Fibroblast of skin of back (primary cell): ENCODE measurements at regions not wholly inside any gene's neighbourhood (a gene's known extent, or its start where the extent isn't known, plus 50 kb on each side); places are given as distances from the start of the nearest gene placed in this dataset.
"Not testable (repeated sequence)": the region's sequence is repeated elsewhere in the genome, so short reads cannot be mapped to it uniquely, and the experiment has no call there.

Experiments used
- DNase-seq: peaks from one replicate; pipeline ENCODE4 v3.0.0-alpha.2; 2013

- no peak for DNase-seq
These were observed 181.8 kb upstream of the GLRA2 start for GRCh38 chrX:14347523-14347922.

- no peak for DNase-seq
These were observed 185.0 kb upstream of the GLRA2 start for GRCh38 chrX:14344172-14344940.

- DNase-seq = no peak
These were observed 219.9 kb upstream of the GLRA2 start for GRCh38 chrX:14309431-14309830.

GRCh38 chrX:14308976-14309375, 220.4 kb upstream of the GLRA2 start:
- DNase-seq = not testable (repeated sequence)

- peak; percentile 25 for DNase-seq
These were observed 225.4 kb upstream of the GLRA2 start for GRCh38 chrX:14303891-14304290.

- not testable (repeated sequence) for DNase-seq
These were observed 226.8 kb upstream of the GLRA2 start for GRCh38 chrX:14302561-14302960.

- DNase-seq = no peak
These were observed 229.0 kb upstream of the GLRA2 start for GRCh38 chrX:14300376-14300775.

- DNase-seq = no peak
These were observed 233.9 kb upstream of the GLRA2 start for GRCh38 chrX:14295426-14295825.

- DNase-seq = no peak
These were observed 237.5 kb upstream of the GLRA2 start for GRCh38 chrX:14291666-14292500.

- no peak for DNase-seq
These were observed 239.0 kb upstream of the GLRA2 start for GRCh38 chrX:14290335-14290734.

- no peak for DNase-seq
These were observed 245.0 kb upstream of the GEMIN8 start for GRCh38 chrX:14274691-14275090.

- DNase-seq = no peak
These were observed 237.5 kb upstream of the GEMIN8 start for GRCh38 chrX:14267216-14267615.

GRCh38 chrX:14266705-14267104, 237.0 kb upstream of the GEMIN8 start:
- DNase-seq = no peak

GRCh38 chrX:14243823-14244222, 214.1 kb upstream of the GEMIN8 start:
- no peak for DNase-seq

GRCh38 chrX:14235004-14235403, 205.3 kb upstream of the GEMIN8 start:
- DNase-seq = no peak

GRCh38 chrX:14232688-14233087, 203.0 kb upstream of the GEMIN8 start:
- no peak for DNase-seq

- peak; percentile 44 for DNase-seq
These were observed 198.9 kb upstream of the GEMIN8 start for GRCh38 chrX:14228611-14229010.

GRCh38 chrX:14220386-14220944, 190.8 kb upstream of the GEMIN8 start:
- no peak for DNase-seq

- DNase-seq = no peak
These were observed 179.3 kb upstream of the GEMIN8 start for GRCh38 chrX:14209034-14209433.

- DNase-seq = peak; percentile 0
These were observed 165.0 kb upstream of the GEMIN8 start for GRCh38 chrX:14194711-14195110.

GRCh38 chrX:14193547-14193946, 163.9 kb upstream of the GEMIN8 start:
- DNase-seq = no peak

- peak; percentile 0 for DNase-seq
These were observed 144.2 kb upstream of the GEMIN8 start for GRCh38 chrX:14173873-14174272.

GRCh38 chrX:14164828-14165227, 135.1 kb upstream of the GEMIN8 start:
- DNase-seq = no peak

- no peak for DNase-seq
These were observed 95.8 kb upstream of the GEMIN8 start for GRCh38 chrX:14125462-14125861.
